Prostate gland (tissue), 2 donors: ENCODE measurements at regions not wholly inside any gene's neighbourhood (a gene's known extent, or its start where the extent isn't known, plus 50 kb on each side); places are given as distances from the start of the nearest gene placed in this dataset.
"Not testable (repeated sequence)": the region's sequence is repeated elsewhere in the genome, so short reads cannot be mapped to it uniquely, and the experiment has no call there.

Experiments
- DNase-seq: peaks from one replicate; pipeline ENCODE4 v3.0.0-alpha.2; 2019; ENCODE audit warnings: low spot score
- H3K27ac ChIP-seq, 2 donors: fragments of 200-600 bp; sonication (generic); 2 replicates each; pipeline ENCODE4 v1.5.1; 2017 to 2019
- H3K27me3 ChIP-seq: fragments of 200-600 bp; sonication (generic); replicated peaks from 2 replicates; pipeline ENCODE4 v1.5.1; 2019; ENCODE audit not compliant: insufficient read depth
- H3K36me3 ChIP-seq, 2 donors: fragments of 200-600 bp; sonication (generic); 1 replicate in 1 of 2; 2 replicates in 1 of 2; pipeline versions ENCODE4 v1.5.1 to v1.8.1; 2017 to 2019
- H3K4me1 ChIP-seq: fragments of 200-600 bp; sonication (generic); replicated peaks from 2 replicates; pipeline ENCODE4 v1.5.1; 2019
- H3K4me3 ChIP-seq, 2 donors: fragments of 200-600 bp; sonication (generic); 2 replicates each; pipeline ENCODE4 v1.5.1; 2017 to 2019
- H3K9me3 ChIP-seq: fragments of 200-600 bp; sonication (generic); 2 replicates; pipeline ENCODE4 v1.5.1; 2017
- POLR2A ChIP-seq: fragments of 450-650 bp; IDR thresholded peaks from one replicate; pipeline ENCODE4 v1.6.1; 2016; ENCODE audit warnings: antibody characterized with exemption, mild to moderate bottlenecking
- POLR2AphosphoS5 ChIP-seq: sonication (generic); formaldehyde crosslinking; IDR thresholded peaks from one replicate; pipeline ENCODE4 v1.6.1; 2017; ENCODE audit warnings: antibody characterized with exemption
- WGBS: methylation state at CpG from one replicate; pipeline ENCODE4 v1.1.5; 2018; 5-methylcytosine and 5-hydroxymethylcytosine counted together
- intact Hi-C: fragments of 100-400 bp; cut with DNase I; formaldehyde crosslinking; loops from one replicate; pipeline ENCODE4 v1.14.2; 2022
- TF ChIP-seq, protein P1 (sequence below), 4 experiments: fragments of 200-600 bp in 2 of 4; fragments of 450-650 bp in 2 of 4; sonication (generic) in 2 of 4; IDR thresholded peaks; 1 replicate in 3 of 4; 2 replicates in 1 of 4; pipeline ENCODE4 v1.5.1; 2016 to 2019; ENCODE audit warnings: antibody characterized with exemption in 4 of 4, mild to moderate bottlenecking in 2 of 4, moderate library complexity in 2 of 4

GRCh38 chr7:149334930-149335329, 72.9 kb downstream of the ZNF783 start:
- Histone ChIP-seq H3K27ac (no peak overlapping the region), H3K9me3 (no peaks in the 10 kb centered on the region), H3K36me3 (no peaks in the 10 kb centered on the region), H3K4me1 (no peaks in the 10 kb centered on the region), H3K4me3 (no peak overlapping the region), H3K27me3 (no peaks in the 10 kb centered on the region)
- TF ChIP-seq POLR2A, result no peak
- intact Hi-C loops, result no loop called here
- no peak for DNase-seq
- 60% methylated on average over 3 of the region's 3 CpGs for WGBS

DNA sequence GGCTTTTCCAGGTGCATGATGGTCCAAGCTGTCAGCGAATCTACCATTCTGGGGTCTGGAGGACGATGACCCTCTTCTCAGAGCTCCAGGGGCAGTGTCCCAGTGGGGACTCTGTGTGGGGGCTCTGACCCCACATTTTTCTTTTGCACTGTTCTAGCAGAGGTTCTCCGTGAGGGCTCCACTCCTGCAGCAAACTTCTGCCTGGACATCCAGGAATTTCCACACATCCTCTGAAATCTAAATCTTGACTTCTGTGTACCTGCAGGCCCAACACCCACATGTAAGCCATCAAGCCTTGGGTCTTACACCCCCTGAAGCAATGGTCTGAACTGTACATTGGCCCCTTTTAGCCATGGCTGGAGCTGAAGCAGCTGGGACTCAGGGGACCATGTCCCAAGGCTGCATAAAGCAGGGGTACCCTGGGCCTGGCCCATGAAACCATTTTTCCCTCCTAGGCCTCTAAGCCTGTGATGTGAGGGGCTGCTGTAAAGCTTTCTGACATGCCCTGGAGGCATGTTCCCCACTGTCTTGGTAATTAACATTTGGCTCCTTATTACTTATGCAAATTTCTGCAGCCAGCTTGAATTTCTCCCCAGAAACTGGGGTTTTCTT, 86.9 kb downstream of the ZNF783 start:
- Histone ChIP-seq H3K4me1 (no peaks in the 10 kb centered on the region), H3K36me3 (no peaks in the 10 kb centered on the region), H3K27ac (no peak overlapping the region), H3K27me3 (no peaks in the 10 kb centered on the region), H3K9me3 (no peaks in the 10 kb centered on the region), H3K4me3 (no peak overlapping the region)
- intact Hi-C loops, result no loop called here
- 79% methylated on average over 3 of the region's 3 CpGs for WGBS
- no peak for DNase-seq
- TF ChIP-seq, protein P1, sequence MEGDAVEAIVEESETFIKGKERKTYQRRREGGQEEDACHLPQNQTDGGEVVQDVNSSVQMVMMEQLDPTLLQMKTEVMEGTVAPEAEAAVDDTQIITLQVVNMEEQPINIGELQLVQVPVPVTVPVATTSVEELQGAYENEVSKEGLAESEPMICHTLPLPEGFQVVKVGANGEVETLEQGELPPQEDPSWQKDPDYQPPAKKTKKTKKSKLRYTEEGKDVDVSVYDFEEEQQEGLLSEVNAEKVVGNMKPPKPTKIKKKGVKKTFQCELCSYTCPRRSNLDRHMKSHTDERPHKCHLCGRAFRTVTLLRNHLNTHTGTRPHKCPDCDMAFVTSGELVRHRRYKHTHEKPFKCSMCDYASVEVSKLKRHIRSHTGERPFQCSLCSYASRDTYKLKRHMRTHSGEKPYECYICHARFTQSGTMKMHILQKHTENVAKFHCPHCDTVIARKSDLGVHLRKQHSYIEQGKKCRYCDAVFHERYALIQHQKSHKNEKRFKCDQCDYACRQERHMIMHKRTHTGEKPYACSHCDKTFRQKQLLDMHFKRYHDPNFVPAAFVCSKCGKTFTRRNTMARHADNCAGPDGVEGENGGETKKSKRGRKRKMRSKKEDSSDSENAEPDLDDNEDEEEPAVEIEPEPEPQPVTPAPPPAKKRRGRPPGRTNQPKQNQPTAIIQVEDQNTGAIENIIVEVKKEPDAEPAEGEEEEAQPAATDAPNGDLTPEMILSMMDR (IDR thresholded peaks at IDR 0.05), result no peak
- no peak for TF ChIP-seq POLR2AphosphoS5
- TF ChIP-seq POLR2A, result no peak

- TF ChIP-seq, protein P1 (IDR thresholded peaks at IDR 0.05), result no peak
- no peak for TF ChIP-seq POLR2A
- TF ChIP-seq POLR2AphosphoS5, result no peak
- Histone ChIP-seq H3K27ac (peak overlapping the region in 1 of 2 donors; percentile 64), H3K4me3 (no peak overlapping the region), H3K4me1 (no peaks in the 10 kb centered on the region), H3K36me3 (no peaks in the 10 kb centered on the region), H3K27me3 (no peaks in the 10 kb centered on the region), H3K9me3 (no peaks in the 10 kb centered on the region)
- no peak for DNase-seq
- WGBS, result 44% methylated on average over 6 of the region's 6 CpGs
- intact Hi-C loops, result no loop called here
Measured at GRCh38 chr7:149353739-149354504, 91.9 kb downstream of the ZNF783 start.

DNA sequence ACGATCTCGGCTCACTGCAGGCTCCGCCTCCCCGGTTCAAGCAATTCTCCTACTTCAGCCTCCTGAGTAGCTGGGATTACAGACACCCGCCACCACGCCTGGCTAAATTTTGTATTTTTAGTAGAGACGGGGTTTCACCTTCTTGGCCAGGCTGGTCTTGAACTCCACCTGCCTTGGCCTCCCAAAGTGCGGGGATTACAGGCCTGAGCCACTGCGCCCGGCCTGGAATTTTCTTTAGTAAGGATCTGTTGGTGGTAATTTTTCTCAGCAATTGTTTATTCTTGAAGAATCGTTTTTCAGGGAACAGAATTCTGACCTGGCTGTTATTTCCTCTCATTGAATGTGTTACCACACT, 93.0 kb downstream of the ZNF783 start:
- H3K4me1 ChIP-seq, H3K27me3 ChIP-seq, H3K9me3 ChIP-seq, H3K4me3 ChIP-seq, DNase-seq, intact Hi-C loops, H3K36me3 ChIP-seq: not testable (repeated sequence)
- whole genome bisulfite sequencing, result 83% methylated on average over 11 of the region's 11 CpGs
- H3K27ac ChIP-seq, result peak overlapping the region; percentile 44 to 64

- no peaks in the 10 kb centered on the region for H3K27me3 ChIP-seq
- H3K36me3 ChIP-seq, result no peaks in the 10 kb centered on the region
- no peak overlapping the region for H3K4me3 ChIP-seq
- no peaks in the 10 kb centered on the region for H3K9me3 ChIP-seq
- intact Hi-C loops, result no loop called here
- DNase-seq, result peak; percentile 83
- 28% methylated on average over 5 of the region's 5 CpGs for WGBS
- peak; percentile 48 for TF ChIP-seq POLR2AphosphoS5
- TF ChIP-seq, protein P1 (IDR thresholded peaks at IDR 0.05), result no peak
- no peaks in the 10 kb centered on the region for H3K4me1 ChIP-seq
- H3K27ac ChIP-seq, result peak overlapping the region; percentile 44 to 64
Measured at GRCh38 chr7:149355390-149356048, 93.5 kb downstream of the ZNF783 start.
